Neural cell (in vitro differentiated cells): ENCODE measurements at regions not wholly inside any gene's neighbourhood (a gene's known extent, or its start where the extent isn't known, plus 50 kb on each side); places are given as distances from the start of the nearest gene placed in this dataset.

ENCODE experiments used
- H2AFZ ChIP-seq: fragments of 200-600, 300-800 bp; sonication (generic), shearing (Covaris generic); 2 replicates; pipeline ENCODE4 v1.6.0; 2014; ENCODE audit warnings: low read depth, mild to moderate bottlenecking, antibody characterized with exemption, low read length, moderate library complexity
- H3F3A ChIP-seq: fragments of 200-600 bp; shearing (Covaris generic); 2 replicates; pipeline ENCODE4 v1.6.1; 2016; ENCODE audit warnings: mild to moderate bottlenecking, moderate library complexity, mixed read lengths, antibody characterized with exemption, low read length; ENCODE audit not compliant: insufficient read depth, poor library complexity, severe bottlenecking
- H3K27ac ChIP-seq: fragments of 200-600, 300-800 bp; sonication (generic), shearing (Covaris generic); 2 replicates; pipeline ENCODE4 v1.5.1; 2014; ENCODE audit warnings: mild to moderate bottlenecking, low read length, moderate library complexity
- H3K27me3 ChIP-seq: fragments of 300-800, 200-600 bp; sonication (generic), shearing (Covaris generic); 2 replicates; pipeline ENCODE4 v1.6.0; 2014; ENCODE audit warnings: mild to moderate bottlenecking, low read depth, low read length, moderate library complexity; ENCODE audit not compliant: insufficient read depth
- H3K36me3 ChIP-seq: fragments of 300-800, 200-600 bp; sonication (generic), shearing (Covaris generic); 2 replicates; pipeline ENCODE4 v1.5.1; 2014; ENCODE audit warnings: mild to moderate bottlenecking, antibody characterized with exemption, low read length, moderate library complexity; ENCODE audit not compliant: insufficient read depth
- H3K4me2 ChIP-seq: fragments of 300-800, 200-600 bp; sonication (generic), shearing (Covaris generic); 2 replicates; pipeline ENCODE4 v1.6.0; 2014; ENCODE audit warnings: mild to moderate bottlenecking, low read length
- H3K4me3 ChIP-seq: fragments of 300-800, 200-600 bp; sonication (generic), shearing (Covaris generic); 2 replicates; pipeline ENCODE4 v1.5.1; 2014; ENCODE audit warnings: mild to moderate bottlenecking, low read length, moderate library complexity
- H3K79me2 ChIP-seq: fragments of 200-600 bp; shearing (Covaris generic); replicated peaks from 2 replicates; pipeline ENCODE4 v1.6.0; 2014; ENCODE audit warnings: mild to moderate bottlenecking, low read length, moderate library complexity; ENCODE audit not compliant: insufficient read depth
- H3K9ac ChIP-seq: fragments of 300-800, 200-600 bp; sonication (generic), shearing (Covaris generic); 2 replicates; pipeline ENCODE4 v1.6.1; 2016; ENCODE audit warnings: mild to moderate bottlenecking, low read length, mixed read lengths
- H3K9me2 ChIP-seq: fragments of 200-600 bp; shearing (Covaris generic); 2 replicates; pipeline ENCODE4 v1.6.1; 2016; ENCODE audit warnings: mild to moderate bottlenecking, low read length, mixed read lengths; ENCODE audit not compliant: insufficient read depth
- H3K9me3 ChIP-seq: fragments of 200-600, 300-800 bp; sonication (generic), shearing (Covaris generic); 2 replicates; pipeline ENCODE4 v1.6.1; 2016; ENCODE audit warnings: mild to moderate bottlenecking, mixed run types, low read length, moderate library complexity, mixed read lengths
- H4K20me1 ChIP-seq: fragments of 200-600 bp; shearing (Covaris generic); 2 replicates; pipeline ENCODE4 v1.6.1; 2016; ENCODE audit warnings: mild to moderate bottlenecking, mixed run types; ENCODE audit not compliant: insufficient read depth
- EP300 ChIP-seq: fragments of 450-650 bp; conservative IDR thresholded peaks from 2 replicates; pipeline ENCODE4 v1.6.1; 2014; ENCODE audit warnings: antibody characterized with exemption, mild to moderate bottlenecking, moderate library complexity; ENCODE audit not compliant: poor library complexity, severe bottlenecking
- EZH2 ChIP-seq: fragments of 200-600, 300-800 bp; shearing (Covaris generic), sonication (generic); IDR thresholded peaks from 2 replicates; pipeline ENCODE4 v1.6.1; 2014; ENCODE audit warnings: antibody characterized with exemption, low read length, borderline replicate concordance, mild to moderate bottlenecking; ENCODE audit not compliant: insufficient read depth, poor library complexity, severe bottlenecking
- MXI1 ChIP-seq: fragments of 450-650 bp; conservative IDR thresholded peaks from 2 replicates; pipeline ENCODE4 v1.6.1; 2014; ENCODE audit warnings: antibody characterized with exemption, mild to moderate bottlenecking; ENCODE audit not compliant: poor library complexity, severe bottlenecking
- POLR2AphosphoS5 ChIP-seq: IDR thresholded peaks from 2 replicates; pipeline ENCODE4 v1.6.1; 2012
- RAD21 ChIP-seq: fragments of 450-650 bp; conservative IDR thresholded peaks from 2 replicates; pipeline ENCODE4 v1.6.1; 2014; ENCODE audit warnings: antibody characterized with exemption, mild to moderate bottlenecking, moderate library complexity
- SMC3 ChIP-seq: fragments of 450-650 bp; conservative IDR thresholded peaks from 2 replicates; pipeline ENCODE4 v1.6.1; 2014; ENCODE audit warnings: antibody characterized with exemption, mild to moderate bottlenecking, moderate library complexity; ENCODE audit not compliant: poor library complexity
- TAF1 ChIP-seq: IDR thresholded peaks from 2 replicates; pipeline ENCODE4 v1.6.1; 2012; ENCODE audit warnings: low read depth
- TF ChIP-seq, protein P1 (sequence below): fragments of 450-650 bp; IDR thresholded peaks from 2 replicates; pipeline ENCODE4 v1.5.1; 2014; ENCODE audit warnings: antibody characterized with exemption, mild to moderate bottlenecking, moderate library complexity; ENCODE audit not compliant: poor library complexity, severe bottlenecking
- TF ChIP-seq, protein P2 (sequence below): IDR thresholded peaks from 2 replicates; pipeline ENCODE4 v1.6.1; 2012; ENCODE audit warnings: borderline replicate concordance

DNA sequence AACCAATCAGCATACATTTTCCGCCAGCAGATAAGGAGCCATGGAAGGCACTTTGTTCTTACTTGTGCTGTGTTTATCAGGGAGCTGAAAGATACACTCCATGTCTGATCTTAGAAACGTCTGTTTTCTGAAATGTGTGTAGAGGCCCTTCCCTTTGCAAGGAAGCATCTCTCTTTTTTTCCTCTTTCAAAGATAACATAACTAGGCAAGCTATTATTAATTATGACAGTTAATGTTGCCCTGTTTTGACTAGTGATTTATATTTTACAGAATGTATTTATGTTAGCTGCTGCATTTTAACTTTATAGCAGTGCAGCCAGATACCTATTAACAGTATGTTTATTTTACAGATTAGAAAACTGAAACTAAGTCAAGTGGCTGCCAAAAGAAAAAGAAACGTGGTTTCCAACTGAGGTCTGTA is 683.2 kb upstream of the IGFBP3 start:
- H3K4me2 ChIP-seq: no peak overlapping the region
- TF ChIP-seq, protein P1, sequence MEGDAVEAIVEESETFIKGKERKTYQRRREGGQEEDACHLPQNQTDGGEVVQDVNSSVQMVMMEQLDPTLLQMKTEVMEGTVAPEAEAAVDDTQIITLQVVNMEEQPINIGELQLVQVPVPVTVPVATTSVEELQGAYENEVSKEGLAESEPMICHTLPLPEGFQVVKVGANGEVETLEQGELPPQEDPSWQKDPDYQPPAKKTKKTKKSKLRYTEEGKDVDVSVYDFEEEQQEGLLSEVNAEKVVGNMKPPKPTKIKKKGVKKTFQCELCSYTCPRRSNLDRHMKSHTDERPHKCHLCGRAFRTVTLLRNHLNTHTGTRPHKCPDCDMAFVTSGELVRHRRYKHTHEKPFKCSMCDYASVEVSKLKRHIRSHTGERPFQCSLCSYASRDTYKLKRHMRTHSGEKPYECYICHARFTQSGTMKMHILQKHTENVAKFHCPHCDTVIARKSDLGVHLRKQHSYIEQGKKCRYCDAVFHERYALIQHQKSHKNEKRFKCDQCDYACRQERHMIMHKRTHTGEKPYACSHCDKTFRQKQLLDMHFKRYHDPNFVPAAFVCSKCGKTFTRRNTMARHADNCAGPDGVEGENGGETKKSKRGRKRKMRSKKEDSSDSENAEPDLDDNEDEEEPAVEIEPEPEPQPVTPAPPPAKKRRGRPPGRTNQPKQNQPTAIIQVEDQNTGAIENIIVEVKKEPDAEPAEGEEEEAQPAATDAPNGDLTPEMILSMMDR: no peak
- TF ChIP-seq, protein P2, sequence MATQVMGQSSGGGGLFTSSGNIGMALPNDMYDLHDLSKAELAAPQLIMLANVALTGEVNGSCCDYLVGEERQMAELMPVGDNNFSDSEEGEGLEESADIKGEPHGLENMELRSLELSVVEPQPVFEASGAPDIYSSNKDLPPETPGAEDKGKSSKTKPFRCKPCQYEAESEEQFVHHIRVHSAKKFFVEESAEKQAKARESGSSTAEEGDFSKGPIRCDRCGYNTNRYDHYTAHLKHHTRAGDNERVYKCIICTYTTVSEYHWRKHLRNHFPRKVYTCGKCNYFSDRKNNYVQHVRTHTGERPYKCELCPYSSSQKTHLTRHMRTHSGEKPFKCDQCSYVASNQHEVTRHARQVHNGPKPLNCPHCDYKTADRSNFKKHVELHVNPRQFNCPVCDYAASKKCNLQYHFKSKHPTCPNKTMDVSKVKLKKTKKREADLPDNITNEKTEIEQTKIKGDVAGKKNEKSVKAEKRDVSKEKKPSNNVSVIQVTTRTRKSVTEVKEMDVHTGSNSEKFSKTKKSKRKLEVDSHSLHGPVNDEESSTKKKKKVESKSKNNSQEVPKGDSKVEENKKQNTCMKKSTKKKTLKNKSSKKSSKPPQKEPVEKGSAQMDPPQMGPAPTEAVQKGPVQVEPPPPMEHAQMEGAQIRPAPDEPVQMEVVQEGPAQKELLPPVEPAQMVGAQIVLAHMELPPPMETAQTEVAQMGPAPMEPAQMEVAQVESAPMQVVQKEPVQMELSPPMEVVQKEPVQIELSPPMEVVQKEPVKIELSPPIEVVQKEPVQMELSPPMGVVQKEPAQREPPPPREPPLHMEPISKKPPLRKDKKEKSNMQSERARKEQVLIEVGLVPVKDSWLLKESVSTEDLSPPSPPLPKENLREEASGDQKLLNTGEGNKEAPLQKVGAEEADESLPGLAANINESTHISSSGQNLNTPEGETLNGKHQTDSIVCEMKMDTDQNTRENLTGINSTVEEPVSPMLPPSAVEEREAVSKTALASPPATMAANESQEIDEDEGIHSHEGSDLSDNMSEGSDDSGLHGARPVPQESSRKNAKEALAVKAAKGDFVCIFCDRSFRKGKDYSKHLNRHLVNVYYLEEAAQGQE: no peak
- no peak for TF ChIP-seq RAD21
- no peak for TF ChIP-seq EP300
- no peak for TF ChIP-seq MXI1
- TF ChIP-seq POLR2AphosphoS5: no peak
- TF ChIP-seq EZH2: no peak
- no peak for TF ChIP-seq SMC3
- no peak for TF ChIP-seq TAF1
- no peak overlapping the region for H2AFZ ChIP-seq

DNA sequence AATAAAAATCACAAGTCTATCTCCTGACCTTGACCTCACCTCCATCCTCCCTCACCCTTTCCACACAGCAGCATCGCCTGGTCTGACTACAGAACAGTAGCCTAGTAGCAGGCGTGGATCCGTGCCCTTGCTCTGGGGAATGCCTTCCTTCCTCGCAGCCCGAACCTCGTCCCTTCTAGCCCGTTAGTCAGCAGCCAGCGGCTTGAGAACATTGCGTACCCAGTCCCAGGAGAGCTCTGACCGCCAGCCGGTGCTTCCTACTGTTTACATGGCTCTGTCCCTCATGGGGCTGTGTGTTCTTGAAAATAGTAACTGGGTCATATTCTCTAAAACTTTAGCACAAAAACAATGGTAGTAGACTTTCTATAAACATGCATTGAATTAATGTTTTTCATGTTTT is 682.7 kb upstream of the IGFBP3 start:
- no peaks in the 10 kb centered on the region for H3K79me2 ChIP-seq
- H3F3A ChIP-seq: no peaks in the 10 kb centered on the region
- H3K4me2 ChIP-seq: no peak overlapping the region
- no peaks in the 10 kb centered on the region for H3K36me3 ChIP-seq
- no peak for TF ChIP-seq RAD21
- no peak for TF ChIP-seq POLR2AphosphoS5
- no peak for TF ChIP-seq SMC3
- no peak for TF ChIP-seq EP300
- no peak overlapping the region for H3K4me3 ChIP-seq
- no peak overlapping the region for H3K9ac ChIP-seq
- H3K27me3 ChIP-seq: no peaks in the 10 kb centered on the region
- no peak overlapping the region for H2AFZ ChIP-seq
- no peaks in the 10 kb centered on the region for H4K20me1 ChIP-seq
- no peak overlapping the region for H3K27ac ChIP-seq
- H3K9me3 ChIP-seq: no peaks in the 10 kb centered on the region
- no peaks in the 10 kb centered on the region for H3K9me2 ChIP-seq

More for the DNA sequence above, 683.2 kb upstream of the IGFBP3 start:
- H3K27ac ChIP-seq: no peak overlapping the region
- H3F3A ChIP-seq: no peaks in the 10 kb centered on the region
- no peaks in the 10 kb centered on the region for H3K79me2 ChIP-seq
- no peaks in the 10 kb centered on the region for H3K9me2 ChIP-seq
- no peaks in the 10 kb centered on the region for H3K9me3 ChIP-seq
- no peaks in the 10 kb centered on the region for H3K36me3 ChIP-seq
- H3K9ac ChIP-seq: no peak overlapping the region
- H4K20me1 ChIP-seq: no peaks in the 10 kb centered on the region
- H3K4me3 ChIP-seq: no peak overlapping the region
- H3K27me3 ChIP-seq: no peaks in the 10 kb centered on the region

DNA sequence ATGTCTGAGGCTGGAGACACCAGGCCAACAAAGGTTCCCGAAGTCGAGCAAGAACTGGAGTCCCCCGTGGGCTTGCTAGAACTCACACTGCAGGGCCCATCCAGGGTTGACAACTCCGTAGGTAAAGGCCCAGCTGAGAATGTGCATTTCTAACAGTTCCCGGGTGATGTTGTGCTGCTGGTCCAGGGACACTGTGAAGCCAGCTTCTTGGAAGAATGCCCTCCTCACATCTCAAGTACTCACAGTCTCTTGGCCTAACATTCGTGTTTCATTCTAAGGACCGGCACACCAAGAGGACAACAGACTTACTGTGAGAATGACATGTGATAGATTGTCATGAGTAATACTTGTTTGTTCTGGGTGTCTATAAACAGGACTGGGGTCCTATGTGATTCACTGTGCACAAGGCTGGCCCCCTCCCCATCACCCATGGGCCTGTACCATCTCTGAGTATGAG is 682.3 kb upstream of the IGFBP3 start:
- Histone ChIP-seq H2AFZ (no peak overlapping the region), H3K27ac (no peak overlapping the region)
- no peak for TF ChIP-seq MXI1
- no peak for TF ChIP-seq POLR2AphosphoS5
- no peak for TF ChIP-seq EP300
- no peak for TF ChIP-seq TAF1
- TF ChIP-seq, protein P2: no peak
- TF ChIP-seq RAD21: no peak
- no peak for TF ChIP-seq EZH2
- TF ChIP-seq, protein P1: no peak
- no peak for TF ChIP-seq SMC3

More for the DNA sequence above, 682.3 kb upstream of the IGFBP3 start:
- Histone ChIP-seq H3K9ac (no peak overlapping the region), H4K20me1 (no peaks in the 10 kb centered on the region), H3K4me2 (no peak overlapping the region), H3K4me3 (no peak overlapping the region), H3K36me3 (no peaks in the 10 kb centered on the region), H3K27me3 (no peaks in the 10 kb centered on the region), H3K9me2 (no peaks in the 10 kb centered on the region), H3K79me2 (no peaks in the 10 kb centered on the region), H3F3A (no peaks in the 10 kb centered on the region), H3K9me3 (no peaks in the 10 kb centered on the region)
